Uterus (tissue), 3 donors: ENCODE measurements at regions not wholly inside any gene's neighbourhood (a gene's known extent, or its start where the extent isn't known, plus 50 kb on each side); places are given as distances from the start of the nearest gene placed in this dataset.

Source experiments
- DNase-seq, 2 donors: peaks; one replicate each; pipeline ENCODE4 v3.0.0-alpha.2; 2019 to 2020
- H3K27ac ChIP-seq, 2 donors: fragments of 200-600 bp; sonication (generic); 1 replicate in 1 of 2; 2 replicates in 1 of 2; pipeline ENCODE4 v1.5.1; 2016 to 2018
- H3K27me3 ChIP-seq, 2 donors: fragments of 200-600 bp; sonication (generic); one replicate each; pipeline ENCODE4 v1.5.1; 2018 to 2019; ENCODE audit warnings: control low read depth in 1 of 2
- H3K36me3 ChIP-seq, 2 donors: fragments of 200-600 bp; sonication (generic); one replicate each; pipeline ENCODE4 v1.5.1; 2019; ENCODE audit warnings: control low read depth in 1 of 2
- H3K4me1 ChIP-seq, 2 donors: fragments of 200-600 bp; sonication (generic); one replicate each; pipeline ENCODE4 v1.5.1; 2018 to 2019; ENCODE audit warnings: control low read depth in 1 of 2
- H3K4me3 ChIP-seq, 2 donors: fragments of 200-600 bp; sonication (generic); 1 replicate in 1 of 2; 2 replicates in 1 of 2; pipeline ENCODE4 v1.5.1; 2018 to 2019; ENCODE audit warnings: mild to moderate bottlenecking in 1 of 2
- H3K9me3 ChIP-seq, 2 donors: fragments of 200-600 bp; sonication (generic); one replicate each; pipeline ENCODE4 v1.5.1; 2019; ENCODE audit warnings: control low read depth in 1 of 2
- POLR2A ChIP-seq, 2 donors: fragments of 450-650 bp; IDR thresholded peaks; one replicate each; pipeline ENCODE4 v1.6.1; 2016; ENCODE audit warnings: antibody characterized with exemption in 2 of 2, mild to moderate bottlenecking in 1 of 2, moderate library complexity in 1 of 2
- intact Hi-C: fragments of 100-400 bp; cut with DNase I; formaldehyde crosslinking; loops from one replicate; pipeline ENCODE4 v1.15.1; 2023; ENCODE audit warnings: low total_unique reads
- TF ChIP-seq, protein P1 (sequence below), 4 experiments: fragments of 200-600 bp in 2 of 4; fragments of 450-650 bp in 2 of 4; sonication (generic) in 2 of 4; IDR thresholded peaks; one replicate each; pipeline ENCODE4 v1.5.1; 2016 to 2019; ENCODE audit warnings: antibody characterized with exemption in 4 of 4, mild to moderate bottlenecking in 2 of 4, moderate library complexity in 1 of 4
- donor health status: DM: yes; HTN: yes; CAD: no.

DNA sequence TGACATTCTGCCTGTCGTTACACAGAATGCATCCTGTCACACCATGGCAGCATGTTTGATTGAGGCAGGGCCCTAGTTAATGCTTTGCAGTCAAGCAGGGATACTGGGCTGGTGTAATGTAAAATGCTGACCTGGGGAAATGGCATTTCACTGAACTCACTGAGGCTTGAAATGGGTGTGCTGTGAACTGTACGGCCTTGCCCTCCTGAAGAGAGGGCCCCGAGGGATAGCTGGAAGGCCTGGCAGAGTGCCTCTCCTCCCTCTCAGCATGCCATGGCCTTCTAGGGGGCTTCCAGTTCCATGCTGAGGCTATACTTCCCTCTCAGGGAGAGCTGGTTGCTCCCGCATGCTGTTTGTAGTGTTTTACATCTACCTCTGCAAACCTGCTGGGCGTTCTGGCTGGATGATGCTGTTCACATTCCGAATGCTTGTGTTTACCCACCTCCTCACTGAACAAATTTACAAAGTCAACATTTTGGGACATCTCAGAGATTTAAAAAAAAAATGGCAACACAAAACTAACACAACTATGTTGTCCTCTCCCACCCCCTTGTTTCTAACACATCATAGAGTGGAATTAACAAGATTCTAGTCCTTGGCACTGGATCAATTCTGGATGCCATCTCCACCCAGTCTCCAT is 416.7 kb upstream of the CADM1 start:
- Histone ChIP-seq H3K9me3 (no peaks in the 10 kb centered on the region), H3K4me1 (no peaks in the 10 kb centered on the region), H3K27ac (no peak overlapping the region), H3K27me3 (no peaks in the 10 kb centered on the region), H3K36me3 (no peaks in the 10 kb centered on the region), H3K4me3 (no peak overlapping the region)
- no peak for TF ChIP-seq POLR2A (IDR thresholded peaks at IDR 0.05)
- TF ChIP-seq, protein P1, sequence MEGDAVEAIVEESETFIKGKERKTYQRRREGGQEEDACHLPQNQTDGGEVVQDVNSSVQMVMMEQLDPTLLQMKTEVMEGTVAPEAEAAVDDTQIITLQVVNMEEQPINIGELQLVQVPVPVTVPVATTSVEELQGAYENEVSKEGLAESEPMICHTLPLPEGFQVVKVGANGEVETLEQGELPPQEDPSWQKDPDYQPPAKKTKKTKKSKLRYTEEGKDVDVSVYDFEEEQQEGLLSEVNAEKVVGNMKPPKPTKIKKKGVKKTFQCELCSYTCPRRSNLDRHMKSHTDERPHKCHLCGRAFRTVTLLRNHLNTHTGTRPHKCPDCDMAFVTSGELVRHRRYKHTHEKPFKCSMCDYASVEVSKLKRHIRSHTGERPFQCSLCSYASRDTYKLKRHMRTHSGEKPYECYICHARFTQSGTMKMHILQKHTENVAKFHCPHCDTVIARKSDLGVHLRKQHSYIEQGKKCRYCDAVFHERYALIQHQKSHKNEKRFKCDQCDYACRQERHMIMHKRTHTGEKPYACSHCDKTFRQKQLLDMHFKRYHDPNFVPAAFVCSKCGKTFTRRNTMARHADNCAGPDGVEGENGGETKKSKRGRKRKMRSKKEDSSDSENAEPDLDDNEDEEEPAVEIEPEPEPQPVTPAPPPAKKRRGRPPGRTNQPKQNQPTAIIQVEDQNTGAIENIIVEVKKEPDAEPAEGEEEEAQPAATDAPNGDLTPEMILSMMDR (IDR thresholded peaks at IDR 0.05): no peak
- DNase-seq: no peak
- intact Hi-C loops: no loop called here

DNA sequence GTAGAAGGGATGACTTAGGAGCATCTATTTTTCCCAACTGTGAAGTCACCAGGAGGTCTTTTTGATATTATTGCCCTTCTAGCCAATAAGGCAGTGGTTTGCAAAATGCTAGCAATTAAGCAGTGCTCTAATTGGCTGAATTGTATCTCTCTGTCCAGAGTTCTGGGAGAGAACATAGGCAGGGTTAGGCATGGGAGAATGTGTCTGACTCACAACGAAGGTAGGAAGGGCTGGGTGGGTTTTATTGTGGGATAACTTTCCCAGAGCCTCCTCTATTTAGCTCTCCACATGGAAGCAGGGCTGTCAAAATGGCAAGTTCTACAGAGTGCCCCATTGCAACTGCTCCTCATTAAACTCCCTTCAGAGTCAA is 415.9 kb upstream of the CADM1 start:
- no peak overlapping the region for H3K27ac ChIP-seq
- no peaks in the 10 kb centered on the region for H3K9me3 ChIP-seq
- TF ChIP-seq POLR2A (IDR thresholded peaks at IDR 0.05): no peak
- TF ChIP-seq, protein P1 (IDR thresholded peaks at IDR 0.05): no peak
- no peak overlapping the region for H3K4me3 ChIP-seq
- H3K36me3 ChIP-seq: no peaks in the 10 kb centered on the region
- H3K27me3 ChIP-seq: no peaks in the 10 kb centered on the region
- no peaks in the 10 kb centered on the region for H3K4me1 ChIP-seq
- no peak for DNase-seq
- intact Hi-C loops: no loop called here

DNA sequence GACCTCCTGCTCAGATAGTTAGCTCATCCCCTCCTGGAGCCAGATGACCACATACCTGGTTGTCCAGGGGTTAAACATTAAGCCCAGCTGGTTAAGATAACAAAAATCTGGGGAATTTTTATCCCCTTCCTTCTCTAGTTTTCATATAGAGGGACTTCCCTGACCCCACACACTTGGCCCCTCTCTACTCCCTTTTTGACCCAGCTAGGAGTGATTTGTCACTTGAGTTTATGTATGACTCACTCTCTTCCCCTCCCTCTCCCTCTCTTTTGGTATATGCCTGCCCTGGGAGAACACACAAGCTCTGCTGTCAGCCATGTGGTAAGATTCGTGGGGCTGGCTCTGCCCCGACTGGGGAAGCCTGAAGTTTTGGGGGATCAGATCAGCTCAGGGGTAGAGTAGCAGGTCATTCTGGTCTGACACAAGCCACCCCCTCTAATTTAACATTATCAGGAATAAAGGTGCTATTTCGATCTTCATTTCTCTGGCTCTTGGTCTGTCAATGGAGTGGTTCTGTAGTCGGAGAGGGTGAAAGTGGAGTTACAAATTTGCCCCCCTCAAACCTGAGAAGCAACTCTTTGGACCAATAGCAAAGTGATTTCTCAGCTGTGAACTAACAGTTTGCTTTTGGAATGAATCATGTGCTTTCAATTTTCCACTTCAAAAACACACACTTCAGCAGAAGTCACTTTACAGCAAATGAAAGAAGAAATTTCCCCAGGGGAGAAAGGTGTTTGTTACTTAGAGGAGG is 415.3 kb upstream of the CADM1 start:
- TF ChIP-seq POLR2A (IDR thresholded peaks at IDR 0.05): no peak
- TF ChIP-seq, protein P1 (IDR thresholded peaks at IDR 0.05): no peak
- H3K27ac ChIP-seq: no peak overlapping the region
- no peak for DNase-seq
- H3K4me3 ChIP-seq: no peak overlapping the region
- intact Hi-C loops: no loop called here
- no peaks in the 10 kb centered on the region for H3K27me3 ChIP-seq
- no peaks in the 10 kb centered on the region for H3K36me3 ChIP-seq
- H3K4me1 ChIP-seq: no peaks in the 10 kb centered on the region
- no peaks in the 10 kb centered on the region for H3K9me3 ChIP-seq

DNA sequence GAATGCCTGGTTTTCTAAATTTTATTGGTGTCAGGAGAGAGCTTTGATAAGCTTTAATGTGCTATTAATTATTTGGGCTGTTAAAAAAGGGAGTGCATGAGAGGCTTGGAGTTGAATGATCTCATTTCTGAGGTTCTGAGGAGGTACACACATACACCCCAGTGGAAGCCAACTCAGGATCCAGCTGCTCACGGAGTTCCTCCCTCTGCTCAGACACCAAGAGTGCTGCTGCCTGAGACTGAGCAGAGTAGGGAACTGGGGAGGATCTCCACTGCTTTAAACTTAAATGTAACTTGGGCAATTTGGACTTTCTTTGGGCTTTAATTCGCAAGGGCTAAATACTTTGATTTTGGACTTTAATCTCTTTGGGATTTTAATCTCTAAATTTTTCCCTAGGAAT is 414.4 kb upstream of the CADM1 start:
- Histone ChIP-seq H3K27me3 (no peaks in the 10 kb centered on the region), H3K27ac (no peak overlapping the region), H3K4me3 (no peak overlapping the region), H3K4me1 (no peaks in the 10 kb centered on the region), H3K36me3 (no peaks in the 10 kb centered on the region), H3K9me3 (no peaks in the 10 kb centered on the region)
- no peak for DNase-seq
- no peak for TF ChIP-seq POLR2A (IDR thresholded peaks at IDR 0.05)
- TF ChIP-seq, protein P1 (IDR thresholded peaks at IDR 0.05): no peak
- intact Hi-C loops: no loop called here

DNA sequence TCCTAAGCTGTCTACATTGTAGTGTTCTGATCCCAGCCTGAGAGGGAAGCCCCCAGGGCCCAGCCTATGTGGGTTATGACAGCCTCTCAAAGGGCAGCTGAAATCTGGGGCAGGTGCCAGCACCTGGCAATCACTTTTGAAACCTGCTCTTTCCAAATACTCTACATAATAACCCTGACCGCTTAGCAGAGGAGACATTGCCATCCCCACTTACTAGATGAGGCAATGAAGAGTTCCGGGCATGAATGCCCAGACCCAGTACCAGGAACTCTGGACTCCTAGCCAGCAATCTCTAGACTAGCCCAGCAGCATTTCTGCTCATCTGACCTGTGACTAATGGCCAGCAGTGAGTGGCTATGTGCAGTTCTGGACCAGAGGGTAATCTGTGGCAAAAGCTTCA is 412.4 kb upstream of the CADM1 start:
- no peaks in the 10 kb centered on the region for H3K36me3 ChIP-seq
- intact Hi-C loops: no loop called here
- no peak for DNase-seq
- no peaks in the 10 kb centered on the region for H3K9me3 ChIP-seq
- H3K4me1 ChIP-seq: no peaks in the 10 kb centered on the region
- no peak overlapping the region for H3K4me3 ChIP-seq
- H3K27me3 ChIP-seq: no peaks in the 10 kb centered on the region
- H3K27ac ChIP-seq: no peak overlapping the region
- TF ChIP-seq, protein P1 (IDR thresholded peaks at IDR 0.05): no peak
- TF ChIP-seq POLR2A (IDR thresholded peaks at IDR 0.05): no peak
